SK-N-SH (cell line): ENCODE measurements at regions not wholly inside any gene's neighbourhood (a gene's known extent, or its start where the extent isn't known, plus 50 kb on each side); places are given as distances from the start of the nearest gene placed in this dataset.

Experiments used
- CTCF ChIA-PET: fragments of 300-600, 350-600 bp; formaldehyde crosslinking; extraction: SDS; loops from one replicate; lab custom pipeline; 2021; lab: Yijun Ruan, JAX
- POLR2A ChIA-PET: fragments of 350-600 bp; sonication (Branson Sonifier 250); formaldehyde crosslinking; extraction: SDS; loops from one replicate; lab custom pipeline; 2020; ENCODE audit warnings: antibody characterized with exemption, inconsistent platforms; lab: Yijun Ruan, JAX
- DNase-seq: peaks from one replicate; pipeline ENCODE4 v3.0.0; 2012
- H2AFZ ChIP-seq: fragments of 200-600 bp; sonication (generic); 2 replicates; pipeline ENCODE4 v1.8.1; 2016; ENCODE audit warnings: antibody characterized with exemption, mild to moderate bottlenecking, low read depth
- H3F3A ChIP-seq: fragments of 200-600 bp; sonication (generic); replicated peaks from 2 replicates; pipeline ENCODE3; 2016; ENCODE audit warnings: antibody characterized with exemption, mild to moderate bottlenecking; ENCODE audit not compliant: insufficient read depth
- H3K27ac ChIP-seq, 2 experiments: fragments of 200-500 bp in 1 of 2; fragments of 200-600 bp in 1 of 2; sonication (Bioruptor generic) in 1 of 2; sonication (generic), shearing (Covaris generic) in 1 of 2; 2 replicates each; pipeline versions ENCODE4 v1.5.1 to v1.6.1; 2014 to 2016; ENCODE audit warnings: low read depth in 2 of 2, inconsistent platforms in 1 of 2, low read length in 1 of 2, mild to moderate bottlenecking in 1 of 2, mixed read lengths in 1 of 2
- H3K27me3 ChIP-seq: fragments of 200-600 bp; sonication (generic), shearing (Covaris generic); 2 replicates; pipeline ENCODE4 v1.6.1; 2016; ENCODE audit warnings: mixed run types; ENCODE audit not compliant: insufficient read depth
- H3K36me3 ChIP-seq, 2 experiments: fragments of 200-500 bp in 1 of 2; fragments of 200-600 bp in 1 of 2; sonication (Bioruptor generic) in 1 of 2; sonication (generic) in 1 of 2; replicated peaks in 1 of 2; 2 replicates each; pipeline versions ENCODE3 to v1.5.1; 2014 to 2016; ENCODE audit warnings: low read length in 1 of 2, mild to moderate bottlenecking in 1 of 2; ENCODE audit not compliant: insufficient read depth in 2 of 2, control insufficient read depth in 1 of 2
- H3K4me1 ChIP-seq, 2 experiments: fragments of 200-500 bp in 1 of 2; fragments of 200-600 bp in 1 of 2; sonication (Bioruptor generic) in 1 of 2; sonication (generic), shearing (Covaris generic) in 1 of 2; 2 replicates each; pipeline versions ENCODE4 v1.5.1 to v1.6.1; 2014 to 2016; ENCODE audit warnings: low read depth in 1 of 2, low read length in 1 of 2, mixed run types in 1 of 2; ENCODE audit not compliant: insufficient read depth in 2 of 2, control insufficient read depth in 1 of 2
- H3K4me2 ChIP-seq: fragments of 200-600 bp; sonication (generic), shearing (Covaris generic); 2 replicates; pipeline ENCODE4 v1.6.1; 2017; ENCODE audit warnings: mixed run types
- H3K4me3 ChIP-seq, 2 experiments: fragments of 200-500 bp in 1 of 2; fragments of 200-600 bp in 1 of 2; sonication (Bioruptor generic) in 1 of 2; sonication (generic), shearing (Covaris generic) in 1 of 2; 2 replicates each; pipeline versions ENCODE4 v1.5.1 to v1.8.1; 2014 to 2016; ENCODE audit warnings: low read depth in 2 of 2, inconsistent platforms in 1 of 2, low read length in 1 of 2, mild to moderate bottlenecking in 1 of 2, mixed read lengths in 1 of 2, moderate library complexity in 1 of 2
- H3K79me2 ChIP-seq: fragments of 200-600 bp; sonication (generic); 2 replicates; pipeline ENCODE4 v1.8.1; 2017; ENCODE audit warnings: mild to moderate bottlenecking; ENCODE audit not compliant: insufficient read depth
- H3K9ac ChIP-seq: fragments of 200-600 bp; sonication (generic); 2 replicates; pipeline ENCODE4 v1.6.1; 2017; ENCODE audit warnings: mixed run types
- H3K9me2 ChIP-seq: fragments of 200-600 bp; sonication (generic); 2 replicates; pipeline ENCODE4 v1.6.1; 2017; ENCODE audit warnings: mixed run types
- H3K9me3 ChIP-seq: fragments of 200-600 bp; sonication (generic); 2 replicates; pipeline ENCODE4 v1.6.1; 2017; ENCODE audit warnings: mixed run types, mild to moderate bottlenecking, moderate library complexity
- H4K20me1 ChIP-seq: fragments of 200-600 bp; sonication (generic); 2 replicates; pipeline ENCODE4 v1.6.1; 2017; ENCODE audit warnings: mild to moderate bottlenecking, mixed run types; ENCODE audit not compliant: insufficient read depth
- EZH2phosphoT487 ChIP-seq: fragments of 200-600 bp; sonication (generic); IDR thresholded peaks from 2 replicates; pipeline ENCODE4 v1.6.1; 2017; ENCODE audit warnings: low read depth, mixed run types, mild to moderate bottlenecking, antibody characterized with exemption, moderate library complexity, borderline replicate concordance
- FOSL2 ChIP-seq: IDR thresholded peaks from 2 replicates; pipeline ENCODE4 v1.4.0; 2012; ENCODE audit warnings: low read depth, mild to moderate bottlenecking, moderate library complexity, borderline replicate concordance
- FOXJ3 ChIP-seq: sonication (generic); formaldehyde crosslinking; IDR thresholded peaks from 2 replicates; pipeline ENCODE4 v1.5.1; 2020; ENCODE audit warnings: mild to moderate bottlenecking, missing genetic modification reagents
- GABPA ChIP-seq: IDR thresholded peaks from 2 replicates; pipeline ENCODE4 v1.4.0; 2012; ENCODE audit warnings: low read depth, mild to moderate bottlenecking
- JUND ChIP-seq: IDR thresholded peaks from 2 replicates; pipeline ENCODE4 v1.4.0; 2012
- MXI1 ChIP-seq: IDR thresholded peaks from 2 replicates; pipeline ENCODE4 v1.6.1; 2012; ENCODE audit warnings: mild to moderate bottlenecking, low read depth, low read length, improper control_type of control experiment
- NFIC ChIP-seq: IDR thresholded peaks from 2 replicates; pipeline ENCODE4 v1.4.0; 2012; ENCODE audit warnings: borderline replicate concordance
- RCOR1 ChIP-seq: fragments of 150-350 bp; IDR thresholded peaks from 2 replicates; pipeline ENCODE4 v1.6.1; 2017; ENCODE audit warnings: antibody characterized with exemption, low read length
- RFX5 ChIP-seq: IDR thresholded peaks from 2 replicates; pipeline ENCODE4 v1.6.1; 2012; ENCODE audit warnings: mild to moderate bottlenecking, improper control_type of control experiment, low read length
- SIN3A ChIP-seq: IDR thresholded peaks from 2 replicates; pipeline ENCODE4 v1.6.1; 2012; ENCODE audit warnings: low read depth, mild to moderate bottlenecking, low read length, moderate library complexity, borderline replicate concordance
- TAF1 ChIP-seq: IDR thresholded peaks from 2 replicates; pipeline ENCODE4 v1.6.1; 2012; ENCODE audit warnings: low read depth, mild to moderate bottlenecking, low read length, moderate library complexity, borderline replicate concordance
- TCF12 ChIP-seq: IDR thresholded peaks from 2 replicates; pipeline ENCODE4 v1.4.0; 2012
- TEAD4 ChIP-seq: IDR thresholded peaks from 2 replicates; pipeline ENCODE4 v1.4.0; 2012; ENCODE audit warnings: mild to moderate bottlenecking, borderline replicate concordance; ENCODE audit not compliant: insufficient read depth
- YY1 ChIP-seq: IDR thresholded peaks from 2 replicates; pipeline ENCODE4 v1.4.0; 2012; ENCODE audit warnings: low read depth, mild to moderate bottlenecking
- WGBS: methylation state at CpG from one replicate; pipeline ENCODE4 v1.1.6; 2017; ENCODE audit warnings: low lambda C conversion rate; 5-methylcytosine and 5-hydroxymethylcytosine counted together
- TF ChIP-seq, protein P1 (sequence below): IDR thresholded peaks from 2 replicates; pipeline ENCODE4; 2012

DNA sequence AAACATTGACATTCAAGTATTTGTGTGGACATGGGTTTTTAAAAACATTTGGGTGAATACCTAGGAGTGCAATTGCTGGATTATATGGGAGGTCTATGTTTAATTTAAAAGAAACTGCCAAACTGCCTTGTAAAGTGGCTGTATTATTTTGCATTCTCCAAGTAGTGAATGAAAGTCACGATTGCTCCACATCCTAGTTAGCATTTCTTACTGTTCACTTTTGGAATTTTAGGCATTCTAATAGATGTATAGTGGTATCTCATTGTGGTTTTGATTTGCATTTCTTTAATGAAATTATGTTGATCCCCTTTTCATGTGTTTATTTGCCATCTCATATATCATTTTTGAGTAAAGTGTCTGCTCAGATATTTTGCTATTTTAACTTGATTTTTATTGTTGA is 159.5 kb downstream of the FOXG1 start:
- H3K4me3 ChIP-seq = no peak overlapping the region
- H2AFZ ChIP-seq = no peak overlapping the region
- H3K9me3 ChIP-seq = no peaks in the 10 kb centered on the region
- POLR2A ChIA-PET = no interaction called here
- no peaks in the 10 kb centered on the region for H4K20me1 ChIP-seq
- H3K4me2 ChIP-seq = no peak overlapping the region
- no peaks in the 10 kb centered on the region for H3K27me3 ChIP-seq
- H3K36me3 ChIP-seq = no peaks in the 10 kb centered on the region
- CTCF ChIA-PET = no interaction called here
- no peak for DNase-seq
- TF ChIP-seq FOSL2 = no peak
- no peak for TF ChIP-seq RCOR1
- TF ChIP-seq NFIC = no peak
- no peak for TF ChIP-seq FOXJ3 (CRISPR knock-in tag)
- TF ChIP-seq GABPA = no peak
- no peak for TF ChIP-seq JUND
- TF ChIP-seq TAF1 = no peak
- no peak for TF ChIP-seq SIN3A
- WGBS = 4% methylated on average over 1 of the region's 1 CpG
- no peak overlapping the region for H3K27ac ChIP-seq
- H3K9me2 ChIP-seq = no peaks in the 10 kb centered on the region
- H3K4me1 ChIP-seq = no peaks in the 10 kb centered on the region
- H3K9ac ChIP-seq = no peak overlapping the region
- H3F3A ChIP-seq = no peaks in the 10 kb centered on the region
- H3K79me2 ChIP-seq = no peaks in the 10 kb centered on the region; the same call in 1 of the 2 replicates

DNA sequence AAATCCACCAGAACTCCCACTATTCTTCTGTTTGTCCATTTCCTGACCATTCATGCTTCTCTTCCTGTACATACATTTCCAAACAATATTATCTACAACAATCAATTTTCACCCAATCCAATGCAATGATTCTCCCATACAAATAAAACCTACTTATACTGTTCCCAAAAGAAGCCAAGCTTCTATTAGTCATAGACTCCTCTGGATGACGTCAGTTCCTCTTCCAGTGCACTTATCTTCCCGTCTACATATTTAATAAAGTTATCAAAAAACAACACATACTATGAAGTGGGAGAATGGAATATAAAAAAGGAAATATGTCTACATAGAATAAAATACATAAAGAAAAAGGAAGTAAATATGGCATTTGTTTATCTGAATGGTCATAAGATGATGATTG is 165.4 kb downstream of the FOXG1 start:
- Histone ChIP-seq H3K36me3 (no peaks in the 10 kb centered on the region), H2AFZ (no peak overlapping the region), H3K9me3 (no peaks in the 10 kb centered on the region; the same call in 1 of the 2 replicates), H4K20me1 (no peaks in the 10 kb centered on the region), H3K4me2 (no peak overlapping the region), H3K9ac (no peak overlapping the region), H3K4me1 (no peaks in the 10 kb centered on the region), H3K27me3 (no peaks in the 10 kb centered on the region), H3K4me3 (no peak overlapping the region), H3K9me2 (no peaks in the 10 kb centered on the region), H3F3A (no peaks in the 10 kb centered on the region), H3K27ac (no peak overlapping the region), H3K79me2 (no peaks in the 10 kb centered on the region)
- WGBS = 2% methylated on average over 2 of the region's 2 CpGs
- TF ChIP-seq EZH2phosphoT487 (no peak), TEAD4 (no peak), YY1 (no peak), JUND (no peak), FOSL2 (no peak), MXI1 (no peak)
- CTCF ChIA-PET = interaction anchor here (0.6 kb wide), 1 partner anchor 397 kb away, joined by 4 read pairs; no protein-coding TSS in a partner anchor
- no peak for DNase-seq
- POLR2A ChIA-PET = no interaction called here

DNA sequence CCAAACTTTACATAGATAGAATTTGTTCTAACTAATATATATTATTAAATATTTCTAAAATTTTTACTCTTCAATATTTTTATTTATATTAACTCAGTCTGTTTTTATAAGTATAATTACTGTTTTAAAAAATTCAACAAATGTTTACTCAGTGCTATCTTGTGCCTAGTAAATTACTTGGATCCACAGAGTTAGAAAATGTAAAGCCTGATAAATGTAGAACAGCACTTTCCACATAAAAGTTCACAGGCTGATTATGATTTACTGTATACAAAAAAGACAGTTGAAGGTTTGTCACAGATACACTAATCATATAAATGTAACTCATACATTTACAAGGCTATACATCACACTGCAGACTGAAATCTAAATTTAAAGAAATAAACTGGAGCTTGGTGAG is 170.0 kb downstream of the FOXG1 start:
- DNase-seq = no peak
- Histone ChIP-seq H4K20me1 (no peaks in the 10 kb centered on the region), H3K27ac (no peak overlapping the region), H3F3A (no peaks in the 10 kb centered on the region), H3K9me2 (no peaks in the 10 kb centered on the region), H3K9ac (no peak overlapping the region), H2AFZ (no peak overlapping the region), H3K4me1 (no peaks in the 10 kb centered on the region), H3K27me3 (no peaks in the 10 kb centered on the region), H3K36me3 (no peaks in the 10 kb centered on the region), H3K79me2 (no peaks in the 10 kb centered on the region), H3K4me3 (no peak overlapping the region), H3K4me2 (no peak overlapping the region), H3K9me3 (no peaks in the 10 kb centered on the region; the same call in 1 of the 2 replicates)
- ChIA-PET CTCF (no interaction called here), POLR2A (no interaction called here)
- TF ChIP-seq NFIC (no peak), TEAD4 (no peak), RFX5 (no peak), TAF1 (no peak), FOXJ3 (CRISPR knock-in tag) (no peak), TCF12 (no peak), SIN3A (no peak)
- TF ChIP-seq, protein P1, sequence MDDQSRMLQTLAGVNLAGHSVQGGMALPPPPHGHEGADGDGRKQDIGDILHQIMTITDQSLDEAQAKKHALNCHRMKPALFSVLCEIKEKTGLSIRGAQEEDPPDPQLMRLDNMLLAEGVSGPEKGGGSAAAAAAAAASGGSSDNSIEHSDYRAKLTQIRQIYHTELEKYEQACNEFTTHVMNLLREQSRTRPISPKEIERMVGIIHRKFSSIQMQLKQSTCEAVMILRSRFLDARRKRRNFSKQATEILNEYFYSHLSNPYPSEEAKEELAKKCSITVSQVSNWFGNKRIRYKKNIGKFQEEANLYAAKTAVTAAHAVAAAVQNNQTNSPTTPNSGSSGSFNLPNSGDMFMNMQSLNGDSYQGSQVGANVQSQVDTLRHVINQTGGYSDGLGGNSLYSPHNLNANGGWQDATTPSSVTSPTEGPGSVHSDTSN = no peak
